GM19324 (cell line): ENCODE measurements at regions not wholly inside any gene's neighbourhood (a gene's known extent, or its start where the extent isn't known, plus 50 kb on each side); places are given as distances from the start of the nearest gene placed in this dataset.
A peak's percentile ranks its signal among the peaks of the same experiment; 100 is the strongest.

Experiments
- ATAC-seq: cut with Tn5 transposase; IDR thresholded peaks from one replicate; pipeline ENCODE4 v1.9.1; 2021; ENCODE audit warnings: mild to moderate bottlenecking, moderate library complexity; ENCODE audit not compliant: unreplicated experiment, low FRiP score

DNA sequence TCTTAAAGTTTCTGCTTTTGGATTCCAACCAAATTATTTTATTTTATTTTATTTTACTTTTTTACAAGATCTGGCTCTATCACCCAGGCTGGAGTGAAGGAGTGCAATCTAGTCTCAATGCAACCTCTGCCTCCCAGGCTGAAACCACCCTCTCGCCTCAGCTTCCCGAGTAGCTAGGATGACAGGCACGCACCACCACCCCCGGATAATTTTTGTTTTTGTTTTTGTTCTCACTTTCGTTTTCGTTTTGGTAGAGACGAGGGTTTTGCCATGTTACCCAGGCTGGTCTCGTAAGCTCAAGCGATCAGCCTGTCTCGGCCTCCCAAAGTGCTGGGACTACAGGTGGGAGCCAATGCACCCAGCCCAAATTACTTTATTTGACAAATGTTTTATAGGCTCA lies 219.8 kb downstream of the ETS1 start:
- ATAC-seq = peak; percentile 60

DNA sequence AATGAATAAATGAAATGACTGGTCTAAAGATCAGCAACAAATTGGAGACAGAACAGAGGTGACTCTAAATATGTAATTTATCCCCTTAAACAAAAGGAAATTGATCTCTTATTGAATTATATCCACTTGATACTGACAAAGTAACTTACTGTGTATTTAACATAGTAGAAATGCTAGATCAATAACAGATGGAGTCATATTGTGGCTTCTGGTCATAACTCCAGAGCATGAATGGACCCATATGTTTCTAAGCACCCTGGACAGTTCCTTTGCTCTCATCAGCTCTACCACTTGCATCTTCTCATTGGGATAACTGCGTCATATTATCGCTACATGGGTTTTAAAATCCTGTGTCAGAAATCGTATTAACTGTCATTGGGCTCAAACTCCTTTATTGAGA lies 222.3 kb downstream of the ETS1 start:
- ATAC-seq = no peak

DNA sequence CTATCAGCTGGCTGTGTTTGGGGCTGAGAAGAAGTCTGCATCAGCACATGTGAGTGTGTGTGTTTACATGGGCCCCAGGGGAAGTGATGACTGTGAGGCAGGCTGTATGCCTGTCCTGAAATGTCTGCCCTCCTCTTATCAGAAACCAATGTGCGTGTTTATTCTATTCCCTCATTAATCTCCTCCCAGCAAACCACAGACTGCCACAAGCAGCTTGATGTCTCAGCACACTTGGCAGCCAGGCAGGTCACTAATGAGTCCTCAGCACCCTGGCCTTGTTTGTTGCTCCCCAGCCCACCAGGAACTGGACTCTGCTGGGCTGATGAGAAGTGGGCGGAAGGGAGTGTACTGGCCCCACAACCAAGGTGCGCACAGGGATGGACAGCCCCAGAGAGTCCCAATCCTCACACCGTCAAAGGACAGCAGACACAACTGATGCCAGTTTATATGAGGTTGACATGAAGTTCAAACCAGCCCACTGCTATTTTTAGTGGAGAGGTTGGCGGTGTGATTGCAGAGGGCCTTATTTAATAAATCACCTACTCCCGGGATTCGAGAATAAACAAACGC lies 225.8 kb downstream of the ETS1 start:
- no peak for ATAC-seq

DNA sequence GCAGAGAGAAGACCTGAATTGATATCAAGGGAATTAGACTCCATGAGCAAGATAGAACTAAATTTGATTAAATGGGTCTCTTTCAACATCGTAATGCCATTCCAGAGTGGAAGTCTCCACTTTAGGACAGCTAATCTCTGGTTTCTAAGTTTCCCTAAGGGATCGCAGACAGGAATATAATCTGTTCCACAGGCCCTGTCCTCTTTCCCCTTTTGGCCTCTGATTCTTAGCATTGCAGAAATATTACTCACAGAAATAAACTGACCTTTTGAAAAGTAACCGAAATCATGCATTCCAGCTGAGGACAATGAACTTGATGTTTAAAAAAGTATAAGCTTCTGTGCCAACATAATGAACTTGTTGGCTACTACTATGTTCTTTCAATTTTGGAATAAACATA lies 227.8 kb downstream of the ETS1 start:
- no peak for ATAC-seq

DNA sequence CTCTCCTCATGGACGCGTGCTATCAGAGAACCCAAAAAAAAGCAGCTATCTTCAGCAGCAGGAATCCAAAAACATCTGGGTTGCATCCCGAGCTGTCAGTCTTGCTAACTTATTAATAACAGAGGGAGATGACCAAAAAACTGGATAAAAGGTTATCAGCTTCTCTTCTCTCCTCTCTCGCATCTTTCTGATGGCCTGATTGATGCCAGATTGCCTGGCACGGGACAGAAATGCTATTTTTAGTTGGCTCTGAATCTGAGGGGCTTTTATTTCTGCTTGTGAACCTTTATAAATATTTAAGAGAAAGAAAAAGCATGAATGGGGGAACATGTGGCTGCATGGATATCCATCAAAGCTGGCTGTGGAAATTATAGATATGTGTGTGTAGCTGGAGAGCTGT lies 230.3 kb downstream of the ETS1 start:
- no peak for ATAC-seq

DNA sequence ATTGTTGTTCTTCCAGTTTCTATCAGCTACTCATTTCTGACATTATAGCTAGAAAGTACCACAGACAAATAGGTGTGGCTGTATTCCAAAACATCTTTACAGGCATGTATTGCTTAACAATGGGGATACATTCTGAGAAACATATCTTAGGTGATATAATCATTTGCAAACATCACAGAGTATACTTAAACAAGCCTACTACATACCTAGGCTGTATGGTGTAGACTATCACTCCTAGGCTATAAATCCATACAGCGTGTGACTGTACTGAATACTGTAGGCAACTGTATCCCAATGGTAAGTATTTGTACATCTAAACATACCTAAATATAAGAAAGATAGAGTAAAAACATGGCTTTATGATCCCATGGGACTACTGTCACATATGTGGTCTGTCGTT lies 231.8 kb downstream of the ETS1 start:
- no peak for ATAC-seq

DNA sequence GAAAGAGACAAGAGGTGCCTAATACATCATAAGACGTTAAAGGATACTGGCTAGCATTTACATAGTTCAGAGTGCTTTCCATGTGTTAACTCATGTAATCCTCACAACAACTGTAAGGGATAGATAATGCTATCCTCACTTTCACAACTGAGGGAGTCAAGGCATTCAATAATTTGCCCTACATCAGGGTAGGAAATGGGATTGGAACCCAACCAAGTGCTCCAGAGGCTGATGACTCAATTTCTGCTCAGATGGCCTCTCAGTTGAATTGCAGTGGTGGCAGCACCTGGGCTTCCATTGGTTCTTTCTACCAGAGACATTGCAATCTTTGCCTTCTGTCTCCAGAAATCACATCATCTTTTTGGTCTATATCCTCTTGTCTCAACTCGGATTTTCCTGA lies 232.9 kb downstream of the ETS1 start:
- no peak for ATAC-seq

DNA sequence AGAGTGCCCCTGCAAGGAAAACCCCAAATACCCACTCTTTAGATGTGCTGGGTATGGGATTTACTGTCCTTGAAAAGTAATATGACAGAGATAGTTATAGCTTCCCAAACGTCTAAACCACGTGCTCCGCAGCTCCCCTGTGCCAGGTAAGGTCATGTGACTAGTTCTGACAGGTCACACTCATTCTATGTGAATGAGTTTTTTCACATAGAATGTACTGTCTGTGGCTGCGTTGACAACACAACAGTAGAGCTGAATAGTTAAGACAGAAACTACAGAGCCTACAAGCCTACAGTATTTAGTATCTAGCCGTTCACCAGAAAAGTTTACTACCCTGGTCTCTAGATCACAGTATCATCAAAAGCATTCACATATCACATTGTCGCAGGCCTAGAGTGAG lies 236.2 kb downstream of the ETS1 start:
- ATAC-seq = no peak

DNA sequence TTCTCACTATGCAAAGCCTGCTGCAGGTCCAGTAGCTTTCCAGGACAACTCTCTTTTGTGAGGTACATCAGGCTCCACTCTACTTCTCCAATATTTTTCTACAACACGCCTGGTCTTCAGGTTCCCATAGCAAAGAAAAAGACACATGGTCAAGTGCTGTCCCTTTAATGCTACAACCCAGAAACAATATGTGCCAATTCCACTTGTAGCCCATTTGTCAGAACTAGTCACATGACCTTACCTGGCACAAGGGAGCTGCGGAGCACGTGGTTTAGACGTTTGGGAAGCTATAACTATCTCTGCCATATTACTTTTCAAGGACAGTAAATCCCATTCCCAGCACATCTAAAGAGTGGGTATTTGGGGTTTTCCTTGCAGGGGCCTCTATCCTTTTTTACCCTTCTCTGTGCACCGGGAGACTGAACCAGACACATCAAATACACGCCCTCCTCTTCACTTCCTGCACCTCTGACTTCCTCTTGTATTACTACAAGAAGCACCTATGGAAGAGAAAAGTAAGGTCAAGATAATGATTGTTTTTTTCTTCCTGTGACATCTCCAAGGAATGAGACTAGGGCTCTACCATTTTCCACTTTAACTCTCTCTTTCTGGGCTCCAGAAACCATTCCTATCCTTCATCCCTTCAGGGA lies 237.6 kb downstream of the ETS1 start:
- no peak for ATAC-seq

DNA sequence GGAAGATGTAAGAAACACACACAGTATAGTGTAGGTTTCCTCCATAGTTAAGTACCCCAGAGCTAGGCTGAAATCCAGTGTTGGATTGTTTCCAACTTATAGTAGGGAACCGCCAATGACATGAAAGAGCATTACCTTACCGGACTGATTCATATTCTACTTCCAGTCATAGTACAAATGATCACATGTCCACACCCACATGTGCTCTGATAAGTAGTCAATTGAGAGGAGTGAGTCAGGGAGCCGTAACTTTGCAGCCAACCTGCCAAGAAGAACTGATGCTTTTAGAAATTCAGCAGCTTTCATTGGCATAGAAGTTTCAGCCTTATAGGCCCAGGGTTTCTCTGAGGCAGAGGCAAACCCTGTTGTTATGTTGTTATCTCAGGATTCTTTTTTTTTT lies 240.6 kb downstream of the ETS1 start:
- ATAC-seq = no peak

DNA sequence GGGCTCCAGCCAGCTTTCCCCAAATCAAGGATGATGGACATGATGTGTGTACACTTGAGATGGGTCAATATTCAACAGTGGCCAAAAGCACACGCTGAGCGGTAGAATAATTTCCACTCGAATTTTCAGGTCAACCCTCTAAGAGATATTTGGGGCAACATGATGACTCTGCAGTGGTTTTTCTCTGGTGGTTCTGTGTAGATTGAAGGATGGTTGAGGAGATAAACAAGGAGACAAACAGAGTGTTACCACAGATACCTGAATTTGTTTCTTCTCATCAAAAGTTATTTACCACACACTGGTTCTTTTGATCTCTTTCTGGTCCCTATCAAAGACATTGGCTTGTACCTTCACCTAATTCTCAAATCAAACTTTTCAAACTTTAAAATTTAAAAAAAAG lies 242.0 kb downstream of the ETS1 start:
- no peak for ATAC-seq

DNA sequence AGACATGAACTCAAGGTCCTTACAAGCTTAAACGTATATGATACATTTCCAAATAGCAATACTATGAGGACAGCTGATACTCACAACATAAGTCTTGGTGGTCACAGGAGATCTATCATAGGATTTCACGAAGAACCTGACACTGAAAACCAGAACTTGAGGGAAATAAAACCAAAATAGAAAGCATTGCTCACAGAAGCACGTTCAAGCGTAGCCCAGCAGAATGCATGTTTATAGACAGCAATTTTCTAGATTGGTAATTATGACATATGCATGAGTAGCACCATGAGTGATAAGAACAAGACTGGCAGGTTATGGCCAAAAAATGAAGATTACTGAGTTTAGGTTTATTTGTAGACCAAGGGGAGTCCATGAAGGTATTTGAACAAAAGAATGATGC lies 243.5 kb downstream of the ETS1 start:
- ATAC-seq = no peak

DNA sequence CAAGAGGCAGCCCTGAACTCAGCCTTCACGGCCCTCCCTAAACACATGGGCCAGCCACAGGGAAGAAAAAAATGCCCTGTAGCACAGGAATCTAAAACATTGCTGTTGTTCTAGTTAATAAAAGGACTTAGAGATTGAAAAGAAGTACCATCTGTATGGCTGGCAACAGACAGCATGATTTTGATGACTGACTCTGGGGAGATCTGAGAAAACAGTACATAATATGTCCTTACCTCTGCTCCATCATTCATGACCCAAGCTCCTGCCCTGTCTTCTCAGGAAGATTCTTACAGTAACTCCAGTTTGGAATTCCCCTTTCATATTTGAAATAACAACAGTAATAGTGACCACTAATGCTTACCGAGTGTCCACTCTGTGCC lies 244.2 kb downstream of the ETS1 start:
- no peak for ATAC-seq

DNA sequence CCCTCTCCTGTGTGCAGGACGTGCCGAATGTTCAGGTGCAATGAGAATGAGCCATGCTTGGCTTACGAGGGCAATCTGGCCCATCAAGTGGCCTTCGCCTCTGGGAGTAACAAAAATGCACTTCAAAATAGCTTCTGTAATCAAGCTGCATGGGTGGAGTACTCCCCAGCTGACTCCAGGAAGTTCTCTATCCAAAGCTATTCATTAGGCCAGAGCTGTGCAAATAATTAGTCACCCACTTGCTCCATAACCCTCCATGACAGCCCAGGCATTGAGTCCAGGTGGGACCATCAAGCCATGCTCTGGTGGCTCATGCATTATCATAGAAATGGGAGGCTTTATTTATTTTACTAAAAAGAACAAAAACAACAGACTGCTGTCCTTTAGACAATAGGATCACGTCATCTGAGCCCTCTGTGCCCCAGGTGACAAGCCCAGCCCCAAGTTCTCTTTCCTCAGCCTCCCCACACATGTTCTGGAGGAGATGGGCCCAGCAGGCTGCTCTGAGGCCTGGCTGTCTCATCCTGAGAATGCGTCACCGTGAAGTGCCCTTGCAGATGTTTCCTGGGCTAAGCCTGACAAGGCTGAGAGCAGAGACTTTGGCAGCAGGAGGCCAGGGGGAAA lies 244.7 kb downstream of the ETS1 start:
- no peak for ATAC-seq

DNA sequence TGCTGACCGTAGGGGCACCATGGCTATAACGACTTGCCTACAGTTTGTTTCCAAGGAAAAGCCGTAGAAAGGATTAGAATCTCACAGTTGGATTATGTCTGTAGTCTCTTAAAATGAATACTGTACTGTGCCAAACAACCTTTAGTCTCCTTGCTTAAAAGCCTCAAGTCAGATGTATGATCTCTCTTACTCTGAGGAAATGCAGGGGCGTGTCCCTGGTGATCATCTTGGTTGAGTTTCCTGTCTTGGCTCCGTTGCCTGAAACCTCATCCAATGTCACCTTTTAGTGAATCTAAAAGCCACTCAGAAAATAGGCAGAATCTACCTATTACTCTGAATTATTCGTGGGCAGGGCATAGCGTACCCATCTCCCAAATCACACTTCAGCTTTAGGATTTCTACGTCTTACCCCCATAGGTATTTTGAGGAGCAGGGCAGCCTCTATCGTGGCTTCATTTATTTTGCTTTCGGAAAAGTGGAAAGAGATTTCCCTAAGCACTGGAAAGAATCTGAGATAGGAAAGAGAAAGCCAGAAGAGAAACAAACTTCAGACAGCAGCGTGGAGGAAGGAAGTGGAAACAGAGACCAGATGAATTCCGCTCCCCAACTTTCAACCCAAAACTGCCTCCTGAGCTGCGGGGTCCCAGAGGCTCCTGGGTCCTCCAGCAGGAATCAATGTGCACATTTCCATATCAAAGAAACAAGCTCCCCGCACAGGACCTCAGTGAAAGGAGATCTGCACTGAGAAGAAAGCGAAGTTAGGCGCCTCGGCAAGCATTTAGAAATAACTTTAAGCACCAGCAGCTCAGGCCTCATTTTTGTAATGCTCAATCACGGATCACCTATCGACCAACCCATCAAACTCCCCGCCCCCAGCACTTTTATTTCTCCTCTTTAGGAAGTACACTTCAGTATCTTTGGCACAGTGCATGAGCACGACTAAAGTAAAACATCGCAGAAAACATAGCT lies 245.8 kb downstream of the ETS1 start:
- ATAC-seq = no peak

DNA sequence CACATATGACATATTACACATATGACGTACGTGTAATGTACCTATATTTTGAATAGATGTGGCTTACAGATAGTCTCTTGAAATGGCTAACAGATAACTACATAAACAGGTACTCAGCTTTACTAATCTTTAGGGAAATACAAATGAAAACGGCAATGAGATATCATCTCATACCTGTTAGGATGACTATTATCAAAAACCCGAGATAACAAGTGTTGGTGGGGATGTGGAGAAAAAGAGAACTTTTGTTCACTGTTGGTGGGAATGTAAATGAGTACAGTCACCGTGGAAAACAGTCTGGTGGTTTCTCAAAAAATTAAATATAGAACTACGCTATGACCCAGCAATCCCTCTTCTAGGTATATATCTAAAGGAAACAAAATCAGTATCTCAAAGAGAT lies 247.6 kb downstream of the ETS1 start:
- no peak for ATAC-seq

DNA sequence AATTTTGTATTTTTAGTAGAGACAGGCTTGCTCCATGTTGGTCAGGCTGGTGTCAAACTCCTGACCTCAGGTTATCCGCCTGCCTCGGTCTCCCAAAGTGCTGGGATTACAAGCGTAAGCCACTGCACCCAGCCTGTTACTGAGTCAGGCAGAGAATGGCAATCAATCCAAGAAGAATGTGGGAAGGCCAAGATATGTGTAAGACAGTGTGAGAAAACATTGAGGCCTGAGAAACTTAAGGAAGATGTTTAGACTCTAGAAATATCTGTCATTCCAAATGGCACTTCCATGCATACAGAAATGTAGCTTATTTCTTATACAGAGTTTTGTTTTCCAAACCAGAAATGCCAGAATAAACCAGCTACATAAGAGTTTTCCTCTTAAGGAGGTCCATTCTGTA lies 248.5 kb downstream of the ETS1 start:
- no peak for ATAC-seq

DNA sequence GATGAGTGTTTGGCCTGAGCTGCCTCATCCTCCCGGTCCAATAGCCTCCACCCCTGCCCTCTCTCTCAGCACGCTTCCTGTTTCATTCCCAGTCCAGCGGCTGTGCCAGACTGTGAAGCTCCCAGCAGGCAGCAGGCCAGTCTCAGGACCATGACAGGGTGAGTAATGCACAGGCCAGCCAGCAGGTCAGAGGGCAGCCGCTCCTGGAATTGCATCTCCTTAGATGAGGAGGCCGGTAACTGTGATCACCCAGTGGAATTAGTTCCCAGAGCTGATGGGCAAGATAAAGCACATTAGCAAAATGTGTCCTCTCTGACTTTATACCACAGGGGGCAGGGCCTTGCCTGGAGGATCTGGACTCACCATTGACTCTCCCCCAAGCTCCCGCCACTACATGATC lies 251.2 kb downstream of the ETS1 start:
- ATAC-seq = no peak

DNA sequence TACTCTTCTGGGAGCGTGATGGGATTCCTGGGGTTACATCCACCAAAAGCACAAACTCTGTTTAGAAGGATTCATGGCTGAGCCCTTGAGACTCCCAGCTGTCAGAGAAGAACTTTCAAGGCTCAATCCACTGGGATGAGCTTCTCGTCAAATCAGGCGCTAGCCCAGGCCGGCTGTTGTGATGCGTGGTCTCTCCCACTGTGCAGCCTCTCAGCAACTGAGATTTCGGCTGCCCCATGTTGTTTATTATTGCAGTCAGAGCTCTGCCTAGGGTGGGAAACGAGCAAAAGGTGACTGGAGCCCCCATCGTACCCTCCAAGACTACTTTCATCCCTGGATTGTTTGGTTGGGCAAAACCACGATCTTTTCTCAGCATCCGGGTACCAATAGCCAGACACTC lies 251.6 kb downstream of the ETS1 start:
- ATAC-seq = no peak

DNA sequence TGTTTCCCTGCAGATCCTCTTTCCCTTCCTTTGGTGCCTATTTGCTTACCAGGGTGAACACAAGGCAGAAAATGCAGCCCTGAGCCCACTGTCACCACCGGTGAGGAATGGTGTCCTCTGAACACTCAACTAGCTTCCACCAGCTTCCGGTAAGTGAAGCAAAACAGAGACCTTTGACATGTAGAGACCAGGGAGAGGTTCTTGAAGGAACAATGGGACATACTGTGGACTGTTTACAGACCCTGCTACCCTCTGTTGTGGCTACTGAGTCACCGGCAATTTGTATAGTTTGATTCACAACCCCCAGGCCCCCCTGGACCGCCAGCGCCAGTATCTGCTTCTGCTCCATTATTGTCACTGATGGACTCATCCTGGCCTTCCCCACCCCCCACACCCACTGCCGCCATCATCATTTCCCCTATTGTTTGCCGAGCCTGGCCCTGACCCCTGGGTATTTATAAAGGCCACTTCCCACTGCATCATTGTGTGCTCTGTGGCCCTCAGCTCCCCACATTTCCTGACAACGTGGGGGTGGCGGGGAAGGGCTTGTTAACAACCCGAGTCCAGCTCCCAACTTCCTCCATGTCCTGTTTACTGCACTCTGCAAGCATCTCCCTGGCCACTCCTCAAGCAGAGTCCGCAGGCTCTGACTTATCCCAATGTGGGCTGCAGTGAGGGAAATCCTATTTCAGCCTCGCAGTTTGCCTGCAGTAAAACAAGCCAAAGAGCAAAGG lies 252.9 kb downstream of the ETS1 start:
- ATAC-seq = no peak

DNA sequence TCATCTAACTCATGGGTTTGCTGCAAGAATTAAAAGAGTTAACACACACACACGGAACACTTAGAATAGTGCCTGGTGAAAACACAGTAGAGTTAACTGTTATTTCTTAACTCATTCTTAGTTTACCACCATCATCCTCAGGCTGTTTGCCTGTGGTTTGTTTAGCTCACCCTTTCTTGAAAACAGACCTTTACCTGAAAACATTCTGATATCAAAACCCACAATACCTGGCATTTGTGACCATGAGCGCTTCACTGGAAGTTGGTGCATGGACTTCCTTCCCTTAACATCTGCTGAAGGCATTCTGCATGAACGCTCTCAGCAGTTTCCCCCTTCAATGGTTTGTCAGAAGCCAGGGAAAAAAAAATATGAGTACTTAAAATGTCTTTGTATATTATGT lies 256.0 kb downstream of the ETS1 start:
- ATAC-seq = no peak
